H7 (cell line): ENCODE measurements at regions not wholly inside any gene's neighbourhood (a gene's known extent, or its start where the extent isn't known, plus 50 kb on each side); places are given as distances from the start of the nearest gene placed in this dataset.

Source experiments
- DNase-seq: peaks from one replicate; pipeline ENCODE4 v3.0.0; 2012
- H3K27me3 ChIP-seq: 2 replicates; pipeline ENCODE4 v1.6.0; 2011; ENCODE audit warnings: mild to moderate bottlenecking, low read length; ENCODE audit not compliant: control insufficient read depth, insufficient read depth
- H3K36me3 ChIP-seq: replicated peaks from 2 replicates; pipeline ENCODE4 v1.5.1; 2011; ENCODE audit warnings: low read length; ENCODE audit not compliant: control insufficient read depth, insufficient read depth
- H3K4me3 ChIP-seq: 2 replicates; pipeline ENCODE4 v1.5.1; 2011; ENCODE audit warnings: low read depth, mild to moderate bottlenecking, control low read depth, low read length, moderate library complexity; ENCODE audit not compliant: insufficient read depth

DNA sequence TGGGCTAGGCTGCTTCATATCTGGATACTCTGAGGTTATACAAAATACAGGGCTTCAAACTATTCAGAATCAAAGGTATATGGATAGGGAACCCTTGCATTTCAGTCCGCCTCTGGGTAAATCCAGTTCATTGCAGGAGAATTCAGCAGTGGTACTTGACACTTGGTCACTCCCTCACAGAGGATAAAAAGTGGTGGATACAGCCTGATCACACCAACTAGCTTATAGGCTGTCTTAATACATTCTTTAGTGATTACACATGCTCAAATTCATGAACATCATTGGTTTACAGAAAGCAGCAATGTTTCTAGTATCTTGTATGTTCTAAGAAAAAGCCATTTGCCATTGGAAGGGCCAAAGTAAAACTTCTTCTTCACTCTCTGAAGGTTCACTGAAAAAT, 104.8 kb upstream of the PDE5A start:
- Histone ChIP-seq H3K27me3 (no peaks in the 10 kb centered on the region), H3K36me3 (no peaks in the 10 kb centered on the region), H3K4me3 (no peak overlapping the region)
- DNase-seq: no peak

DNA sequence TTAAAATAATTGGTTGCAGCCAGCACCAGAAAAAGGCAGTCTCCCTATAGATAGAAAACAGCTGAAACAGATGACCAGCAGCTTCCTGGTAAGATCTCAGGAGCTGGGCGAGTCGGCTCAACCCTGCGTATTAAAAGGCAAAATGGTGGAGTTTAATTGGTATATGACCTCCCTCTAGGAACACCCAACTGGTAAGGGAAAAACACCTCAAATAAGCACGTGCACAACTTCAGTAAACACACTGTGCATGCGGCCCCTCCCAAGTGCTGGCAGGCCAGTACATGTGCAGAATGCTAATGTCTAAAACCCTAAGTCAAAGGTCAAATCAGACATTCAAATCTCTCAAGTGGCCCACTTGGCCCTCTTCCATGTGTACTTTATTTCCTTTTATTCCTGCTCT, 103.2 kb upstream of the PDE5A start:
- Histone ChIP-seq H3K27me3 (no peaks in the 10 kb centered on the region), H3K36me3 (no peaks in the 10 kb centered on the region), H3K4me3 (no peak overlapping the region)
- DNase-seq: no peak

DNA sequence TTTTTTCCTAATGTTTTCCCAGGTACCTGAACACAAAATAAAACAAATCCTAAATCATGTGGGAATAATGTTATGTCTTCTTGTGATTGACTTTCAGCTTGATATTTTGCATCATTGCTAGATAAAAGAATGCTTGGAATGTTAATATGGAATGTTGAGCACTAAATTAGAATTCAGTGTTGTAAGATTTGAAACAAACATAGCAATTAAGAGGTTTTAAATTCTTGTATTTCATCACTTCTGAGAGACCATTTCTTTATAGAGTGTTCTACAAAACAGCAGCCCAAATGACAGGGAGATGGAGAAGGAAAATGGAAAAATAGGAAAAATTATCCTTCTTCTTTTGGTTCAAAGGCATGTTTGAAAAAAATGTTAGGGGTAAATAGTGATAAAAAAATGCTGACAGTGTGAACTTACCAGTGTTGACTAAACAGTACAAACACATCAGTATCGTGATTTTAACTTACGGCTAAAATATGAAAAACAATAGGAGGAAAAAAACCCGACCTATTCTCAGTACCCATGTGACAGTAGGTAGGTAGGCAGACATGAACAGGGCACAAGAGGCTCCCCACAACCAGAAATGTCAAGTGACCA, 102.6 kb upstream of the PDE5A start:
- H3K27me3 ChIP-seq: no peaks in the 10 kb centered on the region
- no peak for DNase-seq

DNA sequence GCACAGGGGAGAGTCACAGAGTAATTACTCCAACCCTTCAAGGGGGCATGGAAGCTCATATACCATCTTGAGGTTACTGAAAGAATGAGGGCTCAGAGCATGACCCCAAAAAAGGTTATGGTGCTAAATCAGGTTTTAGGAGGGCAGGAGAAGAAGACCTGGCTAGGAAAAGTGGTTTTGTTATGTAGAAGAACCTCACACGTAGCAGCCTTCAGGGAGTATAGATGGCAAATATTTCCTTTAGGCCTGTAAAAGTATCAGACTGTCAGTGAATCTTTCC, 102.0 kb upstream of the PDE5A start:
- DNase-seq: no peak
- no peak overlapping the region for H3K4me3 ChIP-seq
- no peaks in the 10 kb centered on the region for H3K27me3 ChIP-seq

More for the DNA sequence above, 102.6 kb upstream of the PDE5A start:
- no peak overlapping the region for H3K4me3 ChIP-seq
- H3K36me3 ChIP-seq: no peaks in the 10 kb centered on the region

DNA sequence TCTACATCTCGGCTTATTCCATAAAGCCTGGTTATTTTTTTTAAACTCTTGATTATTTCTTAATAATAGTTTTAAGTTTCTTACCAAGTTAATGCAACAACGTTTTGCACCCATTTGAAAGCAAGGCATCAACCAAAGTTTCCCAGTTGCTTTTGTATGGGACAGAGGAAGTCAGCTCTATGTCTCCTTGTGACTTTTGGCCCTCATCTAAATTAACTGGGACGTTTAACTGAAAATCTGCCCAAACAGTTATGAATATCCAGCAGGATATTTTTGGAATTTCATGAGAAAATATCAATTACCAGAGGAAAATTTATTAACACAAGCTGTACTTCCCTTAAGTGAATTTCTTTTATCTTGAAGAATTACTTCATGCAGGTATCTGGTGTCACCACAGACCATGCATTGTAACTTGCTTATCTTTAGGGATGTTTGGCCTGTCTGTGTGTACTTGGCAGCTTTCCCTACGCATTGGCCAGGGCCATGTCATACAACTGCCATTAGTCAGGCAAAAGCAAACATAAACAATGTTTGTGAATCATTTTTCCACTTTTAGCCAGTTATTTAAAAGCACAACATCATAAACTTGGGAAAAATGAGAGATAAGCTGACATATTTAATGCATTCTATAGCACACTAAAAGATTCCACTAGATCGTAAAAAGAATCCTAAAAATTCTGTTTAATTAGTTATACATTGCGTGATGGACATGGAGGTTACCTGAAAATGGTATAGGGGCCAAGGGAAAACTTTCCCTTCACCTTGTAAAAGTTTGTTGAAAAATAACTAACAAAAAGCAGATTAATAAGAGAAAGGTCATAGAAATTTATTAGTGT, 101.4 kb upstream of the PDE5A start:
- H3K4me3 ChIP-seq: no peak overlapping the region
- H3K27me3 ChIP-seq: no peaks in the 10 kb centered on the region
- no peak for DNase-seq

More for the DNA sequence above, 102.0 kb upstream of the PDE5A start:
- no peaks in the 10 kb centered on the region for H3K36me3 ChIP-seq

DNA sequence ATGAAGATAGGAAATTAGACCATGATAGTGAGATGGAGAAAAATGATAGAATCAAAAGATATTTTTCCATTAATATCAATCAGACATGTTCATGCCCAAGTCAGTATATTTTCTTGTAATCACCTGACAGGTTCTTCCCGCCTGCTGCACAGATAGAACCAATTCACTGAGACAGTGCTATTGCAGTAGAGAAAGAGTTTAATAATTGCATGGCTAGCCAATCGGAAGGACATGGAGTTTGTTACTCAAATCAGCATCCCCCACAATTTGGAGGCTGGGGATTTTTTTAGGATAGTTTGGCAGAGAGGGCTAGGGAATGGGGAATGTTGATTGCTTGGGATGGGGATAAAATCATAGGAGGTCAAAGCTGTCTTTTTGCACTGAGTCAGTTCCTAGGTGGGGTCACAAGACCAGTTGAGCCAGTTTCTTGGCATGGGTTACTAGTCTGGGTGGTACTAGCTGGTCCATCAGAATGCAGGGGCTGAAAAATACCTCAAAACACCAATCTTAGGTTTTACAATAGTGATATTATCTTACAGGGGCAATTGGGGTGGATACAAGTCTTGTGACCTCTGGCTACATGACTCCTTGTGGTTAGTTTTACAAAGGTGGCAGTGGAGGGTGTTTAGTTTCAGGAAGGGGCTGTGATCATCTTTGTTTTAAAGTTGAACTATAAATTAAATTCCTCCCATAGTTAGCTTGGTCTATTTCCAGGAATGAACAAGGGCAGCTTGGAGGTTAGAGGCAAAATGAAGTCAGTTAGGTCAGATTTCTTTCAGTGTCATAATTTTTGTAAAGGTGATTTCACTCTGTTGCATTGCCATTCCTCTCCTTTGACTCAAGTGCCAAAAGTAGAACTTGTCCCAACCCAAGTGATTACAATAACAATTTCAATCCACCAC, 100.3 kb upstream of the PDE5A start:
- Histone ChIP-seq H3K4me3 (no peak overlapping the region), H3K27me3 (no peaks in the 10 kb centered on the region), H3K36me3 (no peaks in the 10 kb centered on the region)
- DNase-seq: no peak

More for the DNA sequence above, 101.4 kb upstream of the PDE5A start:
- H3K36me3 ChIP-seq: no peaks in the 10 kb centered on the region

DNA sequence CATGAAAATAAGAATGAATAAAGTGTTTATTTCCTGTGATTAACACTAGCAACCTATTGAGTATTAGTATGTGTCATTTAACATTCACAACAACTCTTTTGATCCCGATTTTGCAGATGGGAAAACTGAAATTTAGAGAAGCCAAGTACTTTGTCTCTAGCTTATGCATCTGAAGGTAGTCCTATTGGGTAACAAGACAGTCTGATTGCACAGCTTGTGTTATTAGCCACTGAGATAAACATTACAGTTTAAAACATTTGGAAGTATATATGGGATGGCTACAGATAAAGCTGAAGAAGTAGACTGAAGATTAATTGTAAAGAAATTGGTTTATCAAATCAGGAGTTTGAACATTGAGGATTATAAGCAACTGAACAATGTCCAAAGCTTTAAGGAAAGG, 99.6 kb upstream of the PDE5A start:
- Histone ChIP-seq H3K36me3 (no peaks in the 10 kb centered on the region), H3K4me3 (no peak overlapping the region), H3K27me3 (no peaks in the 10 kb centered on the region)
- no peak for DNase-seq

DNA sequence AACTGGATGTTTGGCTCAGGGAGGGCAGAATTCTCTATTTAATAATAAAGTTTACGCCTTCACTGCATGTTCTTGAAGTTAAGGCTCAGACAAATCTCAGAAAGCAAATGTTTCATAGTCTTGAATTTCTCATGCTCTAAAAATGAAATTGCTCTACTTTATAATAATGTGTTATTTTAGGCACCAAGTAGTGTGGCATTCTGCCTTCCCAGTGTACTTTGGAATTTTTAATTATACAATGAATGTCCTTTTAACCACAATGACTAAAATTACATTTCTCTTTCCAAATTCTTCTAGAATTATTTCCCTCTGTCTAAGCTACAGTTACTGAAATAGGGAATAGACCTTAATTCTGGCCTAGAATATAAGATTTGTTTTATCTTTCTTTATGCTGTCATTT, 97.9 kb upstream of the PDE5A start:
- Histone ChIP-seq H3K27me3 (no peaks in the 10 kb centered on the region), H3K4me3 (no peak overlapping the region), H3K36me3 (no peaks in the 10 kb centered on the region)
- no peak for DNase-seq

DNA sequence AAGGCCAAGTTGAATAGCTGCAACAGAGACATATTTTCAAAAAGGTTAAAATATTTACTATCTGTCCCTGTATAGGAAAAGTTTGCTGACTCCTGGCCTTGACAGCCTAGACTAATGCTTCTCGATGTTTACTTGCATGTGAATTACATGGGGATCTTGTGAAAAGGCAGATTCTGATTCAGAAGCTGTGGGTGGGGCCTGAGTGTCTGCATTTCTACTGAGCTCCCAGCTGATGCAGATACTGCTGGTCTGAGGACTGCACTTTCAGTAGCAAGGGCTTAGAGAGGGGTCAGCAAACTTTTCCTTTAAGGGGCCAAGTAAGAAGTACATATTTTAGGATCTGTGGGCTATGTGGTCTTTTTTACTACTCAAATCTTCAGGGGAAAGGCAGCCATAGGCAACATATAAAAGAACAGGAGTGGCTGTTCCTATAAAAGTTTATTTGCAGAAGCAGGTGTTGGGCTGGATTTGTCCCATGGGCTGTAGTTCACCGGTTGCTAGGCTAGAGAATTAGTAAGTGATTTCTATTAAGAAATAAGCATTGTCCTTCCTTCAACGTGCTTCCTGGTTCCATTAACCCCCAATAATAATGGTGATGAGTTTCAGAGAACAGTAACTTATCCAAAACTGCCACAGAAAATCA, 97.2 kb upstream of the PDE5A start:
- no peaks in the 10 kb centered on the region for H3K36me3 ChIP-seq
- no peak for DNase-seq

DNA sequence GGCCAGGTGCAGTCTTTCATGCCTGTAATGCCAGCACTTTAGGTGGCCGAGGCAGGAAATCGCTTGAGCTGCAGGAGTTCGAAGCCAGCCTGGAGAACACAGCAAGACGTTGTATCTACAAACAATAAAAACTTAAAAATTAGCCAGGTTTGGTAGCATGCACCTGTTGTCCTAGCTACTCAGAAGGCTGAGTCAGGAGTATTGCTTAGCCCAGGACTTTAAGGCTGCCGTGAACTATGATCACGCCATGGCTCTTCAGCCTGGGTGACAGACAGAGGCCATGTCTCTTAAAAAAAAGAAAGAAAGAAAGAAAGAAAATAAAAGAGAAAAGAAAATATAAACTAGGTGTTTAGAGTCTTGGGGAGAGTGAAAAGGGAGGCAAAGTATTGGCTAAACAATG, 96.4 kb upstream of the PDE5A start:
- no peak overlapping the region for H3K4me3 ChIP-seq
- DNase-seq: no peak
- no peaks in the 10 kb centered on the region for H3K36me3 ChIP-seq
- no peaks in the 10 kb centered on the region for H3K27me3 ChIP-seq

More for the DNA sequence above, 97.2 kb upstream of the PDE5A start:
- Histone ChIP-seq H3K27me3 (no peaks in the 10 kb centered on the region), H3K4me3 (no peak overlapping the region)

DNA sequence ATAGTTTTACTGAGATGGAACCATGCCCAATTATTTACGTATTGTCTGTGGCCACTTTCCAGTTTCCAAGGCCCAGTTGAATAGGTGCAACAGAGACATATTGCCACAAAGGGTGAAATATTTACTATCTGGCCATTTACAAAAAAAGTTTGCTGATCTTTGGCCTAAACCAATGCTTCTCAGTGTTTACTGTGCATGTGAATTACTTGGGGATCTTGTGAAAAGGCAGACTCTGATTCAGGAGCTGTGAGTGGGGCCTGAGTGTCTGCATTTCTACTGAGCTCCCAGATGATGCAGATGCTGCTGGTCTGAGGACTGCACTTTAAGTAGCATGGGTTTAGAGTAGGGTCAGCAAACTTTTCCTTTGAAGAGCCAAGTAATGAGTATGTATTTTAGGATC, 94.1 kb upstream of the PDE5A start:
- no peak for DNase-seq
- H3K27me3 ChIP-seq: no peaks in the 10 kb centered on the region
- H3K36me3 ChIP-seq: no peaks in the 10 kb centered on the region
- H3K4me3 ChIP-seq: no peak overlapping the region

DNA sequence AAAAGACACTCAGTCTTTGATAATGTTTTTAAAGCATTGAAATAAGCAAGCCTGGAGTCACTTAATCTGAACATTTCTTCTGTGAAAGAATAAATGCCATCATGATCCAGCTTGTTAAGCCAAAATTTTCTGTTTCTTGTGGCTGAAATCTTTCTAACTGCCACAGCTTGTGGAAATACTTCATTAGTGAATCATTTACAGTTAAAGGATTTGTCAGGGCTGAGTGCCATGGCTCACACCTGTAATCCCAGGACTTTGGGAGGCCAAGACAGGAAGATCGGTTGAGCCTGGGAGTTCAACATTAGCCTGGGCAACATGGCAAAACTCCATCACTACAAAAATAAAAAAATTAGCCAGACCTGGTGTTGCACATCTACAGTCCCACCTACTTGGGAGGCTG, 93.3 kb upstream of the PDE5A start:
- H3K27me3 ChIP-seq: no peaks in the 10 kb centered on the region

DNA sequence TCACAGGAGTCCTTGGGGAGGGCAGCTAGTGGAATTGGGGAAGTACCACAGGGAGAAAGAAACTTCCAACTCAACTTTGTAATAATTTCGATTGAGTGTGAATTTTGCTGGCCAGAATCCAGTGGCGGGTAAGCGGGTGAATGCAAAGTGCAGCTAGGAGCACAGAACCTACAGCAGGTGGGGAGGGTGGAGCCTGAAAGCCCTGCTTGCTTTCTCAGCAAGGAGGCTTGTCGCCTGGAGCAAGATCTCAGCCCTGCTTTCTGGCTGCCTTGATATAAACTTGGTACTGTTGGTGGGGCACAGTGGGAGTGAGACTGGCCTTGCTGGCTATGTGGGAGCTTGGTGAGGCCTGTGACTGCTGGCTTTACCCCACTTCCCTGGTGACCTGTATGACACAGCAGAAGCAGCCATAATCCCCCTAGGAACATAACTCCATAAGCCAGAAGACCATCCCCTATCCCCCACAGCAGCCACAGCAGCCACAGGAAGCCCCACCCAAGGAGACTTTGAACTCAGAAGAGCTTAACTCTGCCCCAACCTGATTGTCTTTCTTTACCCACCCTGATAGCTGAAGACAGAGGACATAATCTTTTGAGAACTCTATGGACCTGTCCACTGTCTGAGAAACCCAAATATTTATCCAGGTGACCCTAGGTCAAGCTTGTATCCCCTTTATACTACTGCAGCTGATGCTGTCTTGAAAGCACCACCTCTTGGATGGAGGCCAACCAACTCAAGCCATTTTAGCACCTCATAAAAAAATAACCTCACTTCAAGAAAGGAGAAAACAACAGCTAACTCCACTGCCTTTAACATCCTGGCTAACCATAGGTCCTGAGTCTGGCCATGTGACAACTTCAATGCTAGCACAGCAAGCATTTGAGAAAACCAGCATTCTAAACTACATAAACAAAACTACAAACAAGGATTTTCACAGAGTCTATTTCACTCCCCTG, 87.2 kb upstream of the PDE5A start:
- Histone ChIP-seq H3K4me3 (no peak overlapping the region), H3K36me3 (no peaks in the 10 kb centered on the region), H3K27me3 (no peaks in the 10 kb centered on the region)
- DNase-seq: no peak

More for the DNA sequence above, 93.3 kb upstream of the PDE5A start:
- Histone ChIP-seq H3K4me3 (no peak overlapping the region), H3K36me3 (no peaks in the 10 kb centered on the region)
- DNase-seq: no peak

DNA sequence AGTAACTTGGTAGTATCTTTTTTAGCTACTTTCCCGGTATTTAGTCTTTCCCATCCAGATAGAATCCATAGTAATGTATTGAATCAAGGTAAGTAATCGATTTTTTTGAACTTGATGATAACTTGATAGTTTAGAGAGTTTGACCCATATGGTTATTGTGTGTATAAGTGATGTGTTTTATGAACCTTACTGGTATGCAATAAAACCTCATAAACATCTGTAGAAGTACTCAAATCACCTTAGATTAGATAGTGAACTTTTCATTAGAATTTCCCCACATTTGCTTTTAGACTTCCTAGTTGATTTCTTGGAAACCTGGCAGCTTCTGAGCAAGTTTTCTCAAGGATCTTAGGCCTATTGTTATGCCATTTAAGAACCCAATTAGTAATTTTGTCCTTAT, 80.8 kb upstream of the PDE5A start:
- no peak for DNase-seq
- no peak overlapping the region for H3K4me3 ChIP-seq
- H3K36me3 ChIP-seq: no peaks in the 10 kb centered on the region

More for the DNA sequence above, 80.8 kb upstream of the PDE5A start:
- H3K27me3 ChIP-seq: no peaks in the 10 kb centered on the region
